ENCODE measurements at regions not wholly inside any gene's neighbourhood (a gene's known extent, or its start where the extent isn't known, plus 50 kb on each side); places are given as distances from the start of the nearest gene placed in this dataset.

- intact Hi-C loops (cut with micrococcal nuclease; ENCODE audit: unreplicated experiment) (no loop called here), in situ Hi-C loops (cut with HindIII; ENCODE audit: low pct_unique_long_range_greater_than_20kb, low sequenced_read_pairs) (no loop called here)
- no peaks in the 10 kb centered on the region for H3K27me3 ChIP-seq (ENCODE audit: control insufficient read depth, insufficient read depth, low read length)
- ChIA-PET POLR2A (no interaction called here), CTCF (no interaction called here)
- H3K9me3 ChIP-seq (ENCODE audit: control insufficient read depth, insufficient read depth, low read depth, low read length) = peaks cover 7% of the 10 kb centered on the region; the same call in 1 of the 2 replicates
- BruUV-seq (replicated peaks) = no TSS peak
- no peaks in the 10 kb centered on the region for H3K36me3 ChIP-seq (ENCODE audit: control insufficient read depth, insufficient read depth, low read length)
- no peak for ATAC-seq
- TF ChIP-seq SIN3A (IDR thresholded peaks at IDR 0.05; ENCODE audit: borderline replicate concordance, insufficient read depth, low read depth, low read length) (no peak), REST (IDR thresholded peaks at IDR 0.05; ENCODE audit: insufficient read depth in 1 of 2, low read depth in 2 of 2, low read length in 1 of 2) (no peak), POLR2AphosphoS5 (IDR thresholded peaks at IDR 0.05; ENCODE audit: low read depth, low read length) (no peak), TCF7L2 (IDR thresholded peaks at IDR 0.05; ENCODE audit: low read depth, low read length) (no peak), CTCF (IDR thresholded peaks at IDR 0.05) (no peak)
- H3K4me3 ChIP-seq (ENCODE audit: low read depth in 2 of 2, low read length in 2 of 2) = no peak overlapping the region
- DNase-seq (ENCODE audit: low read depth, low spot score) = no peak
- no peak overlapping the region for H3K27ac ChIP-seq (ENCODE audit: low read length)
- no peaks in the 10 kb centered on the region for H3K4me1 ChIP-seq (ENCODE audit: control insufficient read depth, insufficient read depth, low read length)
These were observed 110.8 kb upstream of the EGFR start for GRCh38 chr7:54907981-54908380.

GRCh38 chr7:54908760-54909438 lies 109.9 kb upstream of the EGFR start:
- no TSS peak for BruUV-seq (replicated peaks)
- no peak for ATAC-seq
- peaks cover 7% of the 10 kb centered on the region; the same call in 1 of the 2 replicates for H3K9me3 ChIP-seq (ENCODE audit: control insufficient read depth, insufficient read depth, low read depth, low read length)
- in situ Hi-C loops (cut with HindIII; ENCODE audit: low pct_unique_long_range_greater_than_20kb, low sequenced_read_pairs) = no loop called here
- POLR2A ChIA-PET = no interaction called here
- TF ChIP-seq SIN3A (IDR thresholded peaks at IDR 0.05; ENCODE audit: borderline replicate concordance, insufficient read depth, low read depth, low read length) (no peak), TCF7L2 (IDR thresholded peaks at IDR 0.05; ENCODE audit: low read depth, low read length) (no peak), POLR2AphosphoS5 (IDR thresholded peaks at IDR 0.05; ENCODE audit: low read depth, low read length) (no peak), CTCF (IDR thresholded peaks at IDR 0.05) (no peak), REST (IDR thresholded peaks at IDR 0.05; ENCODE audit: insufficient read depth in 1 of 2, low read depth in 2 of 2, low read length in 1 of 2) (no peak)
- H3K4me3 ChIP-seq (ENCODE audit: low read depth in 2 of 2, low read length in 2 of 2) = no peak overlapping the region
- H3K27ac ChIP-seq (ENCODE audit: low read length) = no peak overlapping the region
- H3K27me3 ChIP-seq (ENCODE audit: control insufficient read depth, insufficient read depth, low read length) = no peaks in the 10 kb centered on the region
- H3K36me3 ChIP-seq (ENCODE audit: control insufficient read depth, insufficient read depth, low read length) = no peaks in the 10 kb centered on the region
- CTCF ChIA-PET = no interaction called here
- H3K4me1 ChIP-seq (ENCODE audit: control insufficient read depth, insufficient read depth, low read length) = no peaks in the 10 kb centered on the region
- intact Hi-C loops (cut with micrococcal nuclease; ENCODE audit: unreplicated experiment) = no loop called here
- no peak for DNase-seq (ENCODE audit: low read depth, low spot score)

Data from Panc1 (cell line).